ENCODE measurements at regions not wholly inside any gene's neighbourhood (a gene's known extent, or its start where the extent isn't known, plus 50 kb on each side); places are given as distances from the start of the nearest gene placed in this dataset.

GRCh38 chr5:51892680-51893079, 509.4 kb downstream of the ISL1 start:
- intact Hi-C loops (cut with DNase I): no loop called here

GRCh38 chr5:51895834-51896233, 512.6 kb downstream of the ISL1 start:
- intact Hi-C loops (cut with DNase I): no loop called here
- DNase-seq: no peak

More at GRCh38 chr5:51892680-51893079, 509.4 kb downstream of the ISL1 start:
- no peak for DNase-seq

GRCh38 chr5:51902512-51902911, 519.3 kb downstream of the ISL1 start:
- no peak for DNase-seq
- intact Hi-C loops (cut with DNase I): no loop called here

GRCh38 chr5:51908215-51908614, 525.0 kb downstream of the ISL1 start:
- intact Hi-C loops (cut with DNase I): no loop called here
- no peak for DNase-seq

- DNase-seq: no peak
These were observed 561.4 kb downstream of the ISL1 start for GRCh38 chr5:51944500-51945125.

GRCh38 chr5:51958473-51958872, 575.2 kb downstream of the ISL1 start:
- intact Hi-C loops (cut with DNase I): no loop called here
- no peak for DNase-seq

More at GRCh38 chr5:51944500-51945125, 561.4 kb downstream of the ISL1 start:
- intact Hi-C loops (cut with DNase I): no loop called here

- intact Hi-C loops (cut with DNase I): no loop called here
- no peak for DNase-seq
These were observed 577.4 kb downstream of the ISL1 start for GRCh38 chr5:51960617-51961121.

- DNase-seq: peak in 1 of 42 donors; percentile 9
- intact Hi-C loops (cut with DNase I): no loop called here
These were observed 577.9 kb downstream of the ISL1 start for GRCh38 chr5:51961154-51961562.

- intact Hi-C loops (cut with DNase I): no loop called here
- no peak for DNase-seq
These were observed 585.5 kb downstream of the ISL1 start for GRCh38 chr5:51968756-51969155.

- DNase-seq: no peak
- intact Hi-C loops (cut with DNase I): no loop called here
These were observed 591.6 kb downstream of the ISL1 start for GRCh38 chr5:51974834-51975233.

- no peak for DNase-seq
- intact Hi-C loops (cut with DNase I): no loop called here
These were observed 593.8 kb downstream of the ISL1 start for GRCh38 chr5:51977014-51977413.

GRCh38 chr5:51983161-51983560, 599.9 kb downstream of the ISL1 start:
- intact Hi-C loops (cut with DNase I): no loop called here

GRCh38 chr5:51986733-51987132, 603.5 kb downstream of the ISL1 start:
- DNase-seq: no peak
- intact Hi-C loops (cut with DNase I): no loop called here

More at GRCh38 chr5:51983161-51983560, 599.9 kb downstream of the ISL1 start:
- DNase-seq: no peak

- no peak for DNase-seq
- intact Hi-C loops (cut with DNase I): no loop called here
These were observed 604.0 kb downstream of the ISL1 start for GRCh38 chr5:51987239-51987638.

GRCh38 chr5:51987669-51988209, 604.5 kb downstream of the ISL1 start:
- intact Hi-C loops (cut with DNase I): no loop called here
- no peak for DNase-seq

GRCh38 chr5:51988634-51989033, 605.4 kb downstream of the ISL1 start:
- DNase-seq: no peak
- intact Hi-C loops (cut with DNase I): no loop called here

- intact Hi-C loops (cut with DNase I): no loop called here
- DNase-seq: no peak
These were observed 607.0 kb downstream of the ISL1 start for GRCh38 chr5:51990241-51990640.

- intact Hi-C loops (cut with DNase I): no loop called here
- no peak for DNase-seq
These were observed 607.5 kb downstream of the ISL1 start for GRCh38 chr5:51990661-51991180.

GRCh38 chr5:51991940-51992339, 608.7 kb downstream of the ISL1 start:
- DNase-seq: no peak
- intact Hi-C loops (cut with DNase I): no loop called here

- intact Hi-C loops (cut with DNase I): no loop called here
- DNase-seq: no peak
These were observed 612.6 kb downstream of the ISL1 start for GRCh38 chr5:51995773-51996306.
